ENCODE measurements at regions not wholly inside any gene's neighbourhood (a gene's known extent, or its start where the extent isn't known, plus 50 kb on each side); places are given as distances from the start of the nearest gene placed in this dataset.

GRCh38 chr11:28547321-28547741 is 439.1 kb downstream of the METTL15 start:
- intact Hi-C loops (cut with micrococcal nuclease): no loop called here

DNA sequence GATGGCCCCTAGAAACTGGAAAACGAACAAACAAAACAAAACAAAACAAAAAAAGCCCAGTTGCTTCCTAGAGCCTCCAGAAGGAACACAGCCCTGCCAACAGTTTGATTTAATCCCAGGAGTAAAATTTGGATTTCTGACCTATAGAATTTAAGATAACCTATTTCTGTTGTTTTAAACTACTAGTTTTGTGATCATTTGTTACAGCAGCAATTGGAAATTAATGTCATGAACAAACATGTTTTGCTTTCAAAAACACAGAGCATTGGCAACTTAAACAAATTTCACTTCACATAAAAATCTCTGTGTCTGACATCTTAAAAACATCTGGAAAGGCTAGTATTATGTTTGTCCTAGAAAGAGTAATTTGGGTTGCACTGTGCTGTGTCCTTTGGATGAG is 437.3 kb downstream of the METTL15 start:
- intact Hi-C loops (cut with micrococcal nuclease): no loop called here

DNA sequence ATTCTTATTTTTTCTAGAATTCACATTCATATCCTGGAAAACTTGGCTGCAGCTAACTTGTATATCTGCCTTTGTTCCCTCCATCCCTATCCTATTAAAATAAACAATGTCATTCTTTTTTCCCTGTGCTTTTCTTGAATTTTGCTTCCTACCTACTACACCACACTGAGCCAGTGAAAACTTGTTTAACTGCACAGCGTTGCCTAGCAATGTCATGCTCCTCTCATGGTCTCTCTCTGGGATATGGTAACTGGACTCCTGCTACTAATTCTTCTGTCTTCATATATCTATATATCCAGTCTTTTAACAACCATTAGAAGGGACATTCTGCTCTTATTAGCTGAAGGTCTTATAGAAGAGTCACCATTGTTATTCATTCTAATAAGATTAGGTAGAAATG is 434.4 kb downstream of the METTL15 start:
- intact Hi-C loops (cut with micrococcal nuclease): no loop called here

- intact Hi-C loops (cut with micrococcal nuclease): no loop called here
Observed at GRCh38 chr11:28539239-28540030, 431.2 kb downstream of the METTL15 start.

- intact Hi-C loops (cut with micrococcal nuclease): no loop called here
Observed at GRCh38 chr11:28537822-28538221, 429.6 kb downstream of the METTL15 start.

DNA sequence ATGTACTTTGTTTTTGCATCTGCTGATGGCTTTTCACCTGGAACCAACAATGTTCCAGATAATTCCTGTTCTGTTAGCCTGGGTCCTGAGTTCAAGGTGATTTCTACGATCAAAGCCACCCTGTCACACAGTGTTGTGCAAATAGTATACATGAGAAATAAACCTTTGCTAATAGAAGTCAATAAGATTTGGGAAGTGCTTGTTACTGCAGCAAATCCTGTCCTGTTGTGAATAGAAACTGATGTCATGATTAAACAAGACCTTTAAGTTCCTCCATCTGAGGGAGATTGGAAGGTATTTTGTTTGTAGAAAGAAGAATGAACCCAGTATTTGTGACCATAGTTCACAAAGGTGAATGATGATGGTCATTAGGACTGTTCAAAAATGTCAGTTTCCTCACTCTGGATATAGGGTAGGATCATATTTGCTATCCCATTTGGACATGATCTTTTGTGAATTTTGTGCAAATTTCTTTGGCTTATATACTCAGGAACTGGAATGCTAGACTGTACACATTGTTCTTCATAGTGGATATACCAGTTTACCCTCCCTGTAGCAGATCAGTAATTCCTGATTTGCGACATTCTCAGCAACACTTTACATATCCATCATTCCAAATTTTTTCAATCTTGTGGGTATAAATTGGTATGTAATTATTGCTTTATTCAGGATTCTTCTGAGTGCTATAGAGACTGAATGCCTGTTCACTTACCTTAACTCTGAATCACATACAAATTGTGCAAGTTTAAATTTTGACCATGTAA is 428.5 kb downstream of the METTL15 start:
- intact Hi-C loops (cut with micrococcal nuclease): no loop called here

- intact Hi-C loops (cut with micrococcal nuclease): no loop called here
Observed at GRCh38 chr11:28535677-28536076, 427.5 kb downstream of the METTL15 start.

DNA sequence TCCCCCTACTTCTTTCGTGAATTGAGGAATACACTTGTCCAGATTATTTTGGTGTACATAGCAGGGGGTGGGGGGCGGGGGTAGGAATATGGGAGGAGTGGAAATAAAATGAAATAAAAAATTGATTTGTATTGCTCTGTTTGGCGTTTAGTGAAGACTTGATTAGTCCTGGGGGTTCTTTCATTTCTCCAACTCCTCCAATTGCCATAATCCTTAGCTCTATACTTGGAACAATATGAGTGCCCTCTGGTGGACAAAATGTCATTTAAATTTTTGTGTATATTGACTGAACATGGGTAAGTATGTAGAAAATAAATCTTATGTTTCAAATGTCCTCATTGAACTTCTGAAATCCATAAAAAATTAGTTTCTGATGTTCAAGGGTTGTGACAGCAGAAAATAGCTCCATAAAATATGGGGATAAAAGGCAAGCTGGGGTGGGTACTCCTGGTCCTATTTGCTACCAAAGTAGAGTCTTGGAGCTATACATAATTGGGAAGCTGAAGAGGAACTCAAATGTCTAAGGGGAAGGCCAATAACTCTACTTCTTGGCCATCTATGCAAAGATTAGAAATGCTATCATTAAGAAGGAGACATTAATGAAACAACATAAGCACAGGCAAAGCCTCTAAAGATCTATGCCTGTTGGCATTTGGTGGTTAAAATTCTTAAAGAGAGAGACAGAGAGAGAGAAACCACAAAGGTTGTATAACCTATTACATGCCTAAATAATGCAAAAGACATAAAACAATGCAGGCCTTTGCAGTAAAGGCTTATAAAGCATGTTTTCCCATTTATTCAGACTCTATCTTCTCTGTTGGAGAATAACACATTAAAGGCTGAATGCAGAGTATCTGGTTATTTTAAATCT is 421.6 kb downstream of the METTL15 start:
- intact Hi-C loops (cut with micrococcal nuclease): loop anchor here (1.0 kb wide), 1 partner anchor 830 kb away; no protein-coding TSS in a partner anchor

DNA sequence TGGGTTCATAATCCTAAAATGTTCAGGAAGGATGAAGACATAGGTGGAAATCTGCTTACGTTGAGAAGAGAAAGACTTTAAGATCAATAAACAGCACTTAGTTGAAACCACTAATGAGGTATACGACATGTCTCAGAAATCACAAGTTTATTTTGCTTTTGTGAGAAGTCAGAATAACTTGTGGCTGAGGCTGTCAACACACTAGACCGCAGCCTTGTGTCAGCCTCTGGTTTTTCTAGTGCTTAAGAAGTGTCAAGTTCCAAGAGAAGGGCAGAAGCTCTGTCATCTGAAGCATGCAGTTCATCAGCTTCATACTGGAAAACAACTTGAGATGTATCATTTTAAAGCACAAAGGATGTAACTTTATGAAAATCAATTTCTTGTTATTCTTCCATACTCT is 420.9 kb downstream of the METTL15 start:
- intact Hi-C loops (cut with micrococcal nuclease): loop anchor here (1.0 kb wide), 1 partner anchor 830 kb away; no protein-coding TSS in a partner anchor

- intact Hi-C loops (cut with micrococcal nuclease): no loop called here
Observed at GRCh38 chr11:28528217-28528616, 420.0 kb downstream of the METTL15 start.

- intact Hi-C loops (cut with micrococcal nuclease): no loop called here
Observed at GRCh38 chr11:28526406-28526751, 418.2 kb downstream of the METTL15 start.

DNA sequence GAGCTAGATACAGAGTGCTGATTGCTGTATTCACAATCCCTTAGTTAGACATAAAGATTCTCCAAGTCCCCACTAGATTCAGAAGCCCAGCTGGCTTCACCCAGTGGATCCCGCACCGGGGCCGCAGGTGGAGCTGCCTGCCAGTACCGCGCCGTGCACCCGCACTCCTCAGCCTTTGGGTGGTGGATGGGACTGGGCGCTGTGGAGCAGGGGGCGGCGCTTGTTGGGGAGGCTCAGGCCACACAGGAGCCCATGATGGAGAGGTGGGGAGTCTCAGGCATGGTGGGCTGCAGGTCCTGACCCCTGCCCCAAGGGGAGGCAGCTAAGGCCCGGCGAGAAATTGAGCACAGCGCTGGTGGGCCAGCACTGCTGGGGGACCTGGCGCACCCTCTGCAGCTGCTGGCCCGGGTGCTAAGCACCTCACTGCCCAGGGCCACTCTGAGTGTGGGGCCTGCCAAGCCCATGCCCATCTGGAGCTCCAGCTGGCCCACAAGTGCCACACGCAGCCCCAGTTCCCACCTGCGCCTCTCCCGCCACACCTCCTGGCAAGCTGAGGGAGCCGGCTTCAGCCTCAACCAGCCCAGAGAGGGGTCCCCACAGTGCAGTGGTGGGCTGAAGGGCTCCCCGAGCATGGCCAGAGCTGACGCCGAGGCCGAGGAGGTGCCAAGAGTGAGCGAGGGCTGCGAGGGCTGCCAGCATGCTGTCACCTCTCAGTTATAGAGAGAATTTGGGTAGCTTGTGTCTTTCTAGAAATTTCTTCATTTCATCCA is 417.6 kb downstream of the METTL15 start:
- intact Hi-C loops (cut with micrococcal nuclease): no loop called here

GRCh38 chr11:28524098-28524497 is 415.9 kb downstream of the METTL15 start:
- intact Hi-C loops (cut with micrococcal nuclease): no loop called here

- intact Hi-C loops (cut with micrococcal nuclease): no loop called here
Observed at GRCh38 chr11:28521075-28521474, 412.9 kb downstream of the METTL15 start.

- intact Hi-C loops (cut with micrococcal nuclease): no loop called here
Observed at GRCh38 chr11:28520291-28520690, 412.1 kb downstream of the METTL15 start.

GRCh38 chr11:28518825-28519224 is 410.6 kb downstream of the METTL15 start:
- intact Hi-C loops (cut with micrococcal nuclease): no loop called here

DNA sequence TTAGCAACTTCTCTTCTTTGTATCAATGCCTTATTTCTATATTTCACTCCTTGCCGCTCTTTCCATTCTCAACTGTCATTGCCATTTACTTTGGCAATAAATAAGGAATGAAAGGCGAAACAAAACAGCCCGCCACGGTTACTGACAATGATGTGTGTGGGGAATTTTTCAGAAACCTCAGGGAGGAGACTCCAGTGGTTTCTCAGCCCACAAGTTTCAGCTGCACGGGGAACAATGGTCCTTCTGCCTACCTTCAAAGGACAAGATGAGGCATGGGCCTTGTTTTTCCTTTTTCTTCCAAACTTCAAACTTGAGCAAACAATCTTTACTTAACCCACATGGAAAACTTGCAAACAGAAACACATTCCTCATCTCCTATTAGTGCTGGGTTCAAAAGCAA is 409.4 kb downstream of the METTL15 start:
- intact Hi-C loops (cut with micrococcal nuclease): no loop called here

DNA sequence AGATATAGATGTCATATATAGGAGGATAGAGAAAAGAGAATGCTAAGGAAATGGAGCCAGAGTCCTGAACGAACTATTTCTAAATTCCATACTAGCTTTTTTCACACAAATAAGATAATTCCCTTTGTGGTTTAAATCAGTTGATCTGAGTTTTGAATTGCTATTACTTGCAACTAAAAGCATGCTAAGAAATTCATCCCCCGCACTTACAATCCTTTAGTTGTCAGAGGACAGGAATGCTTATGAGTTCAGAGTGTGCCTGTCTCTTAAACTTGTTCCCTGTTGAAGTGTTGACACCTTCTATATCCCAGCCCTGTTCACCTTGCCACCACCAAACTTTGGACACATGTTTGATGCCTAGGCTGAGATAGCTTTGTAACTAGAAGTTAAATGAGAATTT is 406.2 kb downstream of the METTL15 start:
- intact Hi-C loops (cut with micrococcal nuclease): no loop called here

DNA sequence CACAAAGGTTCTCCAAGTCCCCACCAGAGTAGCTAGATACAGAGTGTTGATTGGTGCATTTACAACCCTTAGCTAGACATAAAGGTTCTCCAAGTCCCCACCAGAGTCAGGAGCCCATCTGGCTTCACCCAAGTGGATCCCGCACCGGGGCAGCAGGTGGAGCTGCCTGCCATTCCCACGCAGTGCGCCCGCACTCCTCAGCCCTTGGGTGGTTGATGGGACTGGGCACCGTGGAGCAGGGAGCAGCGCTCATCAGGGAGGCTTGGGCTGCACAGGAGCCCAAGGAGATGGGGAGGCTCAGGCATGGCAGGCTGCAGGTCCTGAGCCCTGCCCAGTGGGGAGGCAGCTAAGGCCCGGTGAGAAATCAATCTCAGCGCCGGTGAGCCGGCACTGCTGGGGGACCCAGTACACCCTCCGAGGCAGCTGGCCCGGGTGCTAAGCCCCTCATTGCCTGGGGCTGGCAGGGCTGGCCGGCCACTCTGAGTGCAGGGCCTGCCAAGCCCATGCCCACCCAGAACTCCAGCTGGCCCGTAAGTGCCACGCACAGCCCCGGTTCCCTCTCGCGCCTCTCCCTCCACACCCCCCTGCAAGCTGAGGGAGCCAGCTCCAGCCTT is 404.1 kb downstream of the METTL15 start:
- intact Hi-C loops (cut with micrococcal nuclease): no loop called here

GRCh38 chr11:28505232-28505631 is 397.0 kb downstream of the METTL15 start:
- intact Hi-C loops (cut with micrococcal nuclease): no loop called here
